Esophagus squamous epithelium (tissue), 4 donors: ENCODE measurements at regions not wholly inside any gene's neighbourhood (a gene's known extent, or its start where the extent isn't known, plus 50 kb on each side); places are given as distances from the start of the nearest gene placed in this dataset.

Source experiments
- CTCF ChIP-seq, 6 experiments: fragments of 450-650 bp in 4 of 6; fragments of 200-600 bp in 2 of 6; sonication (generic) in 2 of 6; IDR thresholded peaks; one replicate each; pipeline ENCODE4 v1.5.1; 2016 to 2019; ENCODE audit warnings: antibody characterized with exemption in 6 of 6, mild to moderate bottlenecking in 4 of 6, moderate library complexity in 4 of 6
- POLR2A ChIP-seq, 4 donors: fragments of 450-650 bp; IDR thresholded peaks; one replicate each; pipeline ENCODE4 v1.6.1; 2017; ENCODE audit warnings: antibody characterized with exemption in 4 of 4, mild to moderate bottlenecking in 4 of 4, moderate library complexity in 3 of 4

GRCh38 chr1:234667600-234668576, 57.9 kb upstream of the IRF2BP2 start:
- no peak for TF ChIP-seq CTCF (IDR thresholded peaks at IDR 0.05)
- TF ChIP-seq POLR2A (IDR thresholded peaks at IDR 0.05), result no peak
